ENCODE measurements at regions not wholly inside any gene's neighbourhood (a gene's known extent, or its start where the extent isn't known, plus 50 kb on each side); places are given as distances from the start of the nearest gene placed in this dataset.

DNA sequence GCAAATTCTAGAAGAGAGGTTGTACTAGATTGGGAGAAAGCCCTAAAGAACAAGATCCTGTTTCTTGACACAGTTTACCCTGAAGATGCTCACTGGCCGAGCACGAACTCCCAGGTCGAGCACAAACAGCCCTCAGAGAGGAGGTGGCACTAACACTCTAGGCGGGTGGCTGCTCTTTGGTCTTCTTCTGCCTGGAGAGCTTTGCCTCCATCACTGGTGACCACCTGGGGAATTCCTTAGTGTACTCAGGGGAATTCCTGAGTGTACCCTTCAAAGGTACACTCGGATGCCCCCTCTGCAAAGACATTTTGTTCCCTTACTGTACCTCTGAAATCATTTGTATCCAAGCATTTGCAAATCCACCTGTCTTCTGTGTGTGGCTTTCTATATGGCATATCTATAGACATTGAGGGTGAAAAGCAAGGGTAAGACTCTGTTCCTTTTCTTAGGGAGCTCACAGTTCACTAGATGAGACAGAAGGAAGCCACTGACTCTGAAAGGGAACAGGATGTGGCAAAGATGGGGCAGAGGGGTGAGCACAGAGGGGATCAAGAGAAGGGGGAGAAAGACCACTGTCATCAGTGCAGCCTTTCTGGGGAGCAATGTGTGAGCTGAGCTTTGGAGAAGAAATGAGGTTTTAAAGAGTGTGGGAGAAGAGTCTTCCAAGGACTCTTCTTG is 124.3 kb downstream of the GPCPD1 start:
- H3K9ac ChIP-seq (ENCODE audit: low read length in 3 of 3), result no peak overlapping the region
- H3K36me3 ChIP-seq (ENCODE audit: control insufficient read depth in 2 of 3, insufficient read depth in 3 of 3, low read length in 3 of 3), result no peaks in the 10 kb centered on the region
- TF ChIP-seq, protein P1, sequence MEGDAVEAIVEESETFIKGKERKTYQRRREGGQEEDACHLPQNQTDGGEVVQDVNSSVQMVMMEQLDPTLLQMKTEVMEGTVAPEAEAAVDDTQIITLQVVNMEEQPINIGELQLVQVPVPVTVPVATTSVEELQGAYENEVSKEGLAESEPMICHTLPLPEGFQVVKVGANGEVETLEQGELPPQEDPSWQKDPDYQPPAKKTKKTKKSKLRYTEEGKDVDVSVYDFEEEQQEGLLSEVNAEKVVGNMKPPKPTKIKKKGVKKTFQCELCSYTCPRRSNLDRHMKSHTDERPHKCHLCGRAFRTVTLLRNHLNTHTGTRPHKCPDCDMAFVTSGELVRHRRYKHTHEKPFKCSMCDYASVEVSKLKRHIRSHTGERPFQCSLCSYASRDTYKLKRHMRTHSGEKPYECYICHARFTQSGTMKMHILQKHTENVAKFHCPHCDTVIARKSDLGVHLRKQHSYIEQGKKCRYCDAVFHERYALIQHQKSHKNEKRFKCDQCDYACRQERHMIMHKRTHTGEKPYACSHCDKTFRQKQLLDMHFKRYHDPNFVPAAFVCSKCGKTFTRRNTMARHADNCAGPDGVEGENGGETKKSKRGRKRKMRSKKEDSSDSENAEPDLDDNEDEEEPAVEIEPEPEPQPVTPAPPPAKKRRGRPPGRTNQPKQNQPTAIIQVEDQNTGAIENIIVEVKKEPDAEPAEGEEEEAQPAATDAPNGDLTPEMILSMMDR (IDR thresholded peaks at IDR 0.05; ENCODE audit: borderline replicate concordance, extremely low read depth, insufficient read depth), result no peak
- DNase-seq (no peak), FAIRE-seq (no peak)
- H3K4me3 ChIP-seq (ENCODE audit: low read length in 3 of 3), result no peak overlapping the region
- H3K9me3 ChIP-seq (ENCODE audit: control insufficient read depth in 2 of 3, insufficient read depth in 1 of 3, low read length in 3 of 3), result no peaks in the 10 kb centered on the region
- no peaks in the 10 kb centered on the region for H3K4me1 ChIP-seq (ENCODE audit: control insufficient read depth in 2 of 3, insufficient read depth in 2 of 3, low read depth in 1 of 3, low read length in 3 of 3)
- no peak overlapping the region for H3K27ac ChIP-seq (ENCODE audit: low read depth in 2 of 2, low read length in 2 of 2)
- intact Hi-C loops (cut with DNase I), result no loop called here
- H3K27me3 ChIP-seq (ENCODE audit: control insufficient read depth, insufficient read depth, low read length), result no peaks in the 10 kb centered on the region

DNA sequence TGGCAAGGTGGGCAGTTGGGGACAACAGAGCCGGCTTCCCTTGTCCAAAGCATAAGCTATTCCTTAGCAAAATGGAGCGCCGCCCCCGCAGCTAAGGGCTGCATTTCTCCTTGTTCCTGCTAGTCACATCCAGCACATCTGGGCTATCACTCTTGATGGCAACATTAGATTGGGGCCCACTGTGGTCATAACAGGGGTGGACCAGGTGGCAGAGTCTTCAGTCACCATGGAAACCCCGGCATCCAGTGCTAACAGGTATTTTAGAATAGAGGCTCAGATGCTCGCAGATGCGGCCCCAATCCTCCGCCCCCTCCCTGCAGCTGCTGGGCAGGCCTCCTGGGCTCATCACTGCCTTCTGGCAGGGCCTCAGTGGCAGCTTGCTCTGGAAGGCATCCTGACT is 125.9 kb downstream of the GPCPD1 start:
- Histone ChIP-seq H3K9ac (ENCODE audit: low read length in 3 of 3) (no peak overlapping the region), H3K4me3 (ENCODE audit: low read length in 3 of 3) (no peak overlapping the region), H3K4me1 (ENCODE audit: control insufficient read depth in 2 of 3, insufficient read depth in 2 of 3, low read depth in 1 of 3, low read length in 3 of 3) (no peaks in the 10 kb centered on the region), H3K9me3 (ENCODE audit: control insufficient read depth in 2 of 3, insufficient read depth in 1 of 3, low read length in 3 of 3) (no peaks in the 10 kb centered on the region), H3K36me3 (ENCODE audit: control insufficient read depth in 2 of 3, insufficient read depth in 3 of 3, low read length in 3 of 3) (no peaks in the 10 kb centered on the region), H3K27me3 (ENCODE audit: control insufficient read depth, insufficient read depth, low read length) (no peaks in the 10 kb centered on the region), H3K27ac (ENCODE audit: low read depth in 2 of 2, low read length in 2 of 2) (no peak overlapping the region)
- no peak for FAIRE-seq
- intact Hi-C loops (cut with DNase I), result no loop called here
- DNase-seq, result peak in 3 of 5 donors; percentile 8 to 26 (median 13)
- TF ChIP-seq, protein P1 (IDR thresholded peaks at IDR 0.05; ENCODE audit: borderline replicate concordance, extremely low read depth, insufficient read depth), result no peak

DNA sequence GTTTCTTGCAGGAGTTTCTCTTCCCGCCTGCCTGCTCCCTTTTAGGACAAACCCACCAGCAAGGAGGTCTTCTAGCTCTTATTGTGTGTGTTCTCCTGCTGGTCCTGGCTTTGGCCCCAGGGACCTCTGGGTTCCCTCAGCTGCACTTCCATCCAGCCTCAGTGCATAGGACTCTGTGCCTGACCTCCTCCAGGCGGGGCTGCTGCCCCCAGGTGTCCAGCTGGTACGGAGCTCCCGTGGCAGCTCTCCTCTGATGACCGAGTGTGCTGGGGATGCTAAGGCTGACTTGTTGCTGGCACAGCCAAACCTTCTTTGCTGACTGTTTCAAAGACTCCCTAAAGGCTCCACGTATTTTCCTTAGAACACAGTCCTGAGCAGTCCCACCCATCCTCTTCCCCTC is 126.5 kb downstream of the GPCPD1 start:
- Histone ChIP-seq H3K36me3 (ENCODE audit: control insufficient read depth in 2 of 3, insufficient read depth in 3 of 3, low read length in 3 of 3) (no peaks in the 10 kb centered on the region), H3K9ac (ENCODE audit: low read length in 3 of 3) (no peak overlapping the region), H3K4me3 (ENCODE audit: low read length in 3 of 3) (no peak overlapping the region), H3K27ac (ENCODE audit: low read depth in 2 of 2, low read length in 2 of 2) (no peak overlapping the region), H3K9me3 (ENCODE audit: control insufficient read depth in 2 of 3, insufficient read depth in 1 of 3, low read length in 3 of 3) (no peaks in the 10 kb centered on the region), H3K27me3 (ENCODE audit: control insufficient read depth, insufficient read depth, low read length) (no peaks in the 10 kb centered on the region), H3K4me1 (ENCODE audit: control insufficient read depth in 2 of 3, insufficient read depth in 2 of 3, low read depth in 1 of 3, low read length in 3 of 3) (no peaks in the 10 kb centered on the region)
- TF ChIP-seq, protein P1 (IDR thresholded peaks at IDR 0.05; ENCODE audit: borderline replicate concordance, extremely low read depth, insufficient read depth), result no peak
- peak in 2 of 5 donors; percentile 8 to 19 for DNase-seq
- FAIRE-seq, result no peak
- intact Hi-C loops (cut with DNase I), result no loop called here

DNA sequence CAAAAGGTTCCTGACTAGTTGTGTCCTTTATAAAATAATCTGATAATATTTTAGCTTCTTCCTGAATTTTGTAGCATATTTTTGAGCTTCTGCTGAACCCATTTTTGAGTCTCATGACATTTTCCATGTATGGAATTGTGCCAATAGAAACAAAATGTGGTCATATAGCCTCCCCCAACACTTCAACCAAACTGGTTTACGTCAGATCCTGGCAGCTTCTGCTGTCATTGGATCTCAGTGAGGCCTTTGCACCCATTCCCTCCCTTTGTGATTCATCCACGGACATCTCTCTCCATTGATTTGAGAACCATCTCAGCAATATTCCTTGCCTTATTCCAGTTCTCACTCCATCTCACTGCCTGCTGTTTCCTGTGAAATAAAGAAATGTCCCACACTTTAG is 128.0 kb downstream of the GPCPD1 start:
- no peaks in the 10 kb centered on the region for H3K4me1 ChIP-seq (ENCODE audit: control insufficient read depth in 2 of 3, insufficient read depth in 2 of 3, low read depth in 1 of 3, low read length in 3 of 3)
- TF ChIP-seq, protein P1 (IDR thresholded peaks at IDR 0.05; ENCODE audit: borderline replicate concordance, extremely low read depth, insufficient read depth), result no peak
- no peak for DNase-seq

More for the DNA sequence above, 128.0 kb downstream of the GPCPD1 start:
- H3K9ac ChIP-seq (ENCODE audit: low read length in 3 of 3), result no peak overlapping the region
- H3K27ac ChIP-seq (ENCODE audit: low read depth in 2 of 2, low read length in 2 of 2), result no peak overlapping the region
- no peaks in the 10 kb centered on the region for H3K9me3 ChIP-seq (ENCODE audit: control insufficient read depth in 2 of 3, insufficient read depth in 1 of 3, low read length in 3 of 3)
- intact Hi-C loops (cut with DNase I), result no loop called here
- no peaks in the 10 kb centered on the region for H3K27me3 ChIP-seq (ENCODE audit: control insufficient read depth, insufficient read depth, low read length)
- H3K36me3 ChIP-seq (ENCODE audit: control insufficient read depth in 2 of 3, insufficient read depth in 3 of 3, low read length in 3 of 3), result no peaks in the 10 kb centered on the region
- FAIRE-seq, result no peak
- no peak overlapping the region for H3K4me3 ChIP-seq (ENCODE audit: low read length in 3 of 3)
